VCaP (cell line): ENCODE measurements at regions not wholly inside any gene's neighbourhood (a gene's known extent, or its start where the extent isn't known, plus 50 kb on each side); places are given as distances from the start of the nearest gene placed in this dataset.

ENCODE experiments used
- H3K27ac ChIP-seq: fragments of 450-650 bp; 2 replicates; pipeline ENCODE4 v1.5.1; 2017
- TF ChIP-seq, protein P1 (sequence below): fragments of 450-650 bp; conservative IDR thresholded peaks from 2 replicates; pipeline ENCODE4 v1.5.1; 2017; ENCODE audit warnings: mild to moderate bottlenecking, moderate library complexity

GRCh38 chr5:2909035-2909434 lies 157.6 kb upstream of the IRX2 start:
- TF ChIP-seq, protein P1, sequence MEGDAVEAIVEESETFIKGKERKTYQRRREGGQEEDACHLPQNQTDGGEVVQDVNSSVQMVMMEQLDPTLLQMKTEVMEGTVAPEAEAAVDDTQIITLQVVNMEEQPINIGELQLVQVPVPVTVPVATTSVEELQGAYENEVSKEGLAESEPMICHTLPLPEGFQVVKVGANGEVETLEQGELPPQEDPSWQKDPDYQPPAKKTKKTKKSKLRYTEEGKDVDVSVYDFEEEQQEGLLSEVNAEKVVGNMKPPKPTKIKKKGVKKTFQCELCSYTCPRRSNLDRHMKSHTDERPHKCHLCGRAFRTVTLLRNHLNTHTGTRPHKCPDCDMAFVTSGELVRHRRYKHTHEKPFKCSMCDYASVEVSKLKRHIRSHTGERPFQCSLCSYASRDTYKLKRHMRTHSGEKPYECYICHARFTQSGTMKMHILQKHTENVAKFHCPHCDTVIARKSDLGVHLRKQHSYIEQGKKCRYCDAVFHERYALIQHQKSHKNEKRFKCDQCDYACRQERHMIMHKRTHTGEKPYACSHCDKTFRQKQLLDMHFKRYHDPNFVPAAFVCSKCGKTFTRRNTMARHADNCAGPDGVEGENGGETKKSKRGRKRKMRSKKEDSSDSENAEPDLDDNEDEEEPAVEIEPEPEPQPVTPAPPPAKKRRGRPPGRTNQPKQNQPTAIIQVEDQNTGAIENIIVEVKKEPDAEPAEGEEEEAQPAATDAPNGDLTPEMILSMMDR = no peak
- H3K27ac ChIP-seq = no peak overlapping the region

DNA sequence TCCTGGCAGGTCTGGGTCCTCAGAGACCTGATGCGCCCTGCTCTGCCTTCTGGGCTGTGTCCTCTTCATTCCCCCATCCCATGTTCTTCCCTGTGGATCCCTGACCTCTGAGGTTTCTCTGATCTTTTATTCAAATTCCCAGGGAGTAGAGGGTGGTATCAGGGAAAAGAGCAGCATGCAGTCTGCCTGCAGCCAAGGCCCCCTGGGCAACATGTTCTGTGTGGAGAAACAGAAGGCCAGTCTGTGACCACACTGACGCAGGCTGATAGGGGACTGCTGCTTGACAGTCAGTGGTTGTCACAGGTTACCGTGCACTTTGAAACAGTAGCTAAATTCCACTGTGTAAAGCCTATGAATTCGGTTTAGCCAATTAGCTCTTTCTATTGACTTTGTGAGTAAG lies 156.6 kb upstream of the IRX2 start:
- TF ChIP-seq, protein P1 = no peak

GRCh38 chr5:2906302-2907090 lies 155.0 kb upstream of the IRX2 start:
- TF ChIP-seq, protein P1 = no peak

More for the DNA sequence above, 156.6 kb upstream of the IRX2 start:
- no peak overlapping the region for H3K27ac ChIP-seq

DNA sequence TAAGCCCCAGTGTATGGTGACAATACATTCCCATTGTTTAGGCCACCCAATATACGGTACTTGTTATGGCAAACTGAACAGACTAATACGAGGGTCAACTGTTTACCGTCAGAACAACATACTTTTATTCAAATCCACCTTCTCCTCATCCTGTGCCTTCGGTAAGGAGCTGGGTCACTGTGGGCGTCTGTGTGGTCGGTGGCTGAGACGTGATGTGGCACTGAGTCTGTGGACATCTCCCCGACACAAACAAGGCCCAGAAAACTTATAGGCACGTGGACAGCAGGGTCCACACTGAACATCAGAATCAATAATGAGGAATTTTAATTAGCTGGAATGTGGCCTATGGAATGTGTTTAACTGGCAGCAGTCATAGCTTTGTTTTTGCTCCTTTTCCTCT lies 154.3 kb upstream of the IRX2 start:
- no peak overlapping the region for H3K27ac ChIP-seq
- TF ChIP-seq, protein P1 = no peak

More at GRCh38 chr5:2906302-2907090, 155.0 kb upstream of the IRX2 start:
- no peak overlapping the region for H3K27ac ChIP-seq

GRCh38 chr5:2904956-2905355 lies 153.5 kb upstream of the IRX2 start:
- TF ChIP-seq, protein P1 = no peak
- no peak overlapping the region for H3K27ac ChIP-seq

GRCh38 chr5:2904399-2904798 lies 152.9 kb upstream of the IRX2 start:
- no peak overlapping the region for H3K27ac ChIP-seq
- TF ChIP-seq, protein P1 = no peak

- TF ChIP-seq, protein P1 = no peak
- no peak overlapping the region for H3K27ac ChIP-seq
Measured at GRCh38 chr5:2903451-2904395, 152.2 kb upstream of the IRX2 start.
